Keratinocyte (primary cell): ENCODE measurements at regions not wholly inside any gene's neighbourhood (a gene's known extent, or its start where the extent isn't known, plus 50 kb on each side); places are given as distances from the start of the nearest gene placed in this dataset.

Experiments
- DNase-seq: peaks from one replicate; pipeline ENCODE4 v3.0.0-alpha.2; 2011; ENCODE audit warnings: low read depth, missing footprints, low spot score
- FAIRE-seq: peaks from 2 replicates; lab custom pipeline; 2011; peaks lifted over from hg19 to GRCh38; lab: Jason Lieb, UNC
- H2AFZ ChIP-seq: 2 replicates; pipeline ENCODE4 v1.6.0; 2012; ENCODE audit warnings: low read length, control low read depth, inconsistent platforms; ENCODE audit not compliant: control insufficient read depth
- H3K27ac ChIP-seq: 2 replicates; pipeline ENCODE4 v1.5.1; 2011; ENCODE audit warnings: low read length; ENCODE audit not compliant: control insufficient read depth, insufficient read depth
- H3K27me3 ChIP-seq: 3 replicates; pipeline ENCODE4 v1.6.0; 2011; ENCODE audit warnings: low read length; ENCODE audit not compliant: control insufficient read depth, insufficient read depth; ENCODE audit errors: extremely low read depth
- H3K36me3 ChIP-seq, 2 experiments: 2 replicates in 1 of 2; 3 replicates in 1 of 2; pipeline ENCODE4 v1.5.1; 2011; ENCODE audit warnings: low read length in 2 of 2, mild to moderate bottlenecking in 1 of 2; ENCODE audit not compliant: control insufficient read depth in 2 of 2, insufficient read depth in 2 of 2; ENCODE audit errors: extremely low read depth in 1 of 2
- H3K4me1 ChIP-seq: 3 replicates; pipeline ENCODE4 v1.5.1; 2011; ENCODE audit warnings: low read length; ENCODE audit not compliant: control insufficient read depth, insufficient read depth; ENCODE audit errors: extremely low read depth
- H3K4me2 ChIP-seq: 3 replicates; pipeline ENCODE4 v1.6.0; 2011; ENCODE audit warnings: low read depth, low read length; ENCODE audit not compliant: control insufficient read depth, insufficient read depth; ENCODE audit errors: extremely low read depth
- H3K4me3 ChIP-seq, 3 experiments: fragments of 200-600 bp in 1 of 3; sonication (generic) in 1 of 3; 2 replicates in 2 of 3; 3 replicates in 1 of 3; pipeline ENCODE4 v1.5.1; 2011 to 2016; ENCODE audit warnings: low read length in 3 of 3, mild to moderate bottlenecking in 3 of 3, control low read depth in 2 of 3, inconsistent platforms in 1 of 3, low read depth in 1 of 3, mixed read lengths in 1 of 3, mixed run types in 1 of 3, moderate library complexity in 1 of 3; ENCODE audit not compliant: control insufficient read depth in 2 of 3, insufficient read depth in 2 of 3; ENCODE audit errors: extremely low read depth in 1 of 3
- H3K79me2 ChIP-seq: 2 replicates; pipeline ENCODE4 v1.6.0; 2012; ENCODE audit warnings: low read length; ENCODE audit not compliant: control insufficient read depth, insufficient read depth
- H3K9ac ChIP-seq: 3 replicates; pipeline ENCODE4 v1.6.0; 2011; ENCODE audit warnings: low read length; ENCODE audit not compliant: control insufficient read depth, insufficient read depth; ENCODE audit errors: extremely low read depth
- H3K9me1 ChIP-seq: 3 replicates; pipeline ENCODE4 v1.6.0; 2011; ENCODE audit warnings: low read length; ENCODE audit not compliant: control insufficient read depth, insufficient read depth; ENCODE audit errors: extremely low read depth
- H3K9me3 ChIP-seq: 2 replicates; pipeline ENCODE4 v1.5.1; 2012; ENCODE audit warnings: low read depth, low read length; ENCODE audit not compliant: control insufficient read depth
- H4K20me1 ChIP-seq: 3 replicates; pipeline ENCODE4 v1.6.0; 2011; ENCODE audit warnings: low read length; ENCODE audit not compliant: control insufficient read depth, insufficient read depth; ENCODE audit errors: extremely low read depth
- EZH2 ChIP-seq: IDR thresholded peaks from one replicate; pipeline ENCODE4 v1.6.1; 2012; ENCODE audit warnings: inconsistent platforms, mild to moderate bottlenecking, low read length, moderate library complexity
- dilution Hi-C: fragments of 300-500 bp; cut with MboI; formaldehyde crosslinking; loops from one replicate; pipeline ENCODE4 v1.7.0; 2020; ENCODE audit warnings: low sequenced_read_pairs; ENCODE audit not compliant: extremely low pct_ligation_motif_present
- TF ChIP-seq, protein P1 (sequence below), 3 experiments: IDR thresholded peaks in 1 of 3; conservative IDR thresholded peaks in 1 of 3; optimal IDR thresholded peaks in 1 of 3; 2 replicates in 2 of 3; 3 replicates in 1 of 3; pipeline versions ENCODE3 to v1.5.1; 2011; ENCODE audit warnings: low read length in 3 of 3, mild to moderate bottlenecking in 3 of 3, moderate library complexity in 2 of 3, control low read depth in 1 of 3, inconsistent platforms in 1 of 3; ENCODE audit not compliant: insufficient read depth in 2 of 3; ENCODE audit errors: extremely low read depth in 1 of 3

DNA sequence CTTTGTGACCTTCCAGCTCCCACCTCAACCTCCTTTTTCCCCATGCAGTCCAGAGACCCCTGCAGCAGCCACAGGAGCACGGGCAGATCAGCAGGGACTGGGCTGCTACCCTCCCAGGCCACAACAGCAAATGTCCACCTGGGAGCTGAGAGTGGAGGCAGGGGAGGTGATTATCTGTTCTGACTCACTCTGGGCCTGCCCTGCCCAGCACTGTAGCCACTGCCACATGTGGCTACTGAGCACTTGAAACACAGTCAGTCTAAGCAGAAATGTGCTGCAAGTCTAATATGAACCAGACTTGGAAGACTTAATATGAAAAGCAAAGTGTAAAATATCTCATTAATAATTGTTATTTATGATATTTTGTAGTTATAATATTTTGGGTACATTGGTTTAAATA is 148.9 kb upstream of the VANGL1 start:
- no peak overlapping the region for H3K27ac ChIP-seq
- FAIRE-seq, result no peak

DNA sequence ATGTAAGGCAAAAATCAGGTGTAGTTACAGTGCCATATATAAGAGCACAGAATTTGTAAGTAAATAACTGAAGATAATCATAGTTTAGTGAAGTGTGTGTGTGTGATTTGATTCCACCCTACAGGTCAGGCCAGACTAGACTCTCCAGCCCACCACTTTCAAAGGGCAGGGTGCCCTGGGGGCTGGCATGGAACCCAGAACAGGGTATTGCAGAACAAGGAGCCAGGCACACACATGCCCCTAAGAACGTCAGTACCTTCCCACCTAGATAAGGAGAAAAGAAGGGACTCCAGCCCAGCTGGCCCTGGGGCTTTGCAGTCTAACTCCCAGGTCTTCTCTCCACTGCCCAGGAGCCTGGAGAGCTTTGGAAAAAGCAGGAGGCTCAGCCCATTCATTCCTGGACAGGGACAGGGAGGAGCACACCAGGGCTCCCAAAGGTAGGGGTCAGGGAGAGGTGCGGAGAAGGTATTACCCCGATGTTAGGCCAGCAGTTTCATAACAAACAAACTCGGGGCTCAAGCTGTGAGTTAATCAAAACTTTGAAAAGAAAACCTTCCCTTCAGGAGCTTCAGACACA is 149.7 kb upstream of the VANGL1 start:
- Histone ChIP-seq H2AFZ (peak overlapping the region; percentile 23), H3K9me3 (no peaks in the 10 kb centered on the region), H3K27me3 (no peaks in the 10 kb centered on the region), H3K4me3 (no peak overlapping the region), H3K9me1 (no peaks in the 10 kb centered on the region), H3K4me2 (no peak overlapping the region), H3K9ac (no peak overlapping the region), H3K79me2 (no peaks in the 10 kb centered on the region), H3K27ac (no peak overlapping the region), H3K4me1 (peaks cover 33% of the 10 kb centered on the region), H3K36me3 (no peaks in the 10 kb centered on the region), H4K20me1 (no peaks in the 10 kb centered on the region)
- DNase-seq (no peak), FAIRE-seq (no peak)
- dilution Hi-C loops, result no loop called here
- TF ChIP-seq EZH2, result no peak
- TF ChIP-seq, protein P1, sequence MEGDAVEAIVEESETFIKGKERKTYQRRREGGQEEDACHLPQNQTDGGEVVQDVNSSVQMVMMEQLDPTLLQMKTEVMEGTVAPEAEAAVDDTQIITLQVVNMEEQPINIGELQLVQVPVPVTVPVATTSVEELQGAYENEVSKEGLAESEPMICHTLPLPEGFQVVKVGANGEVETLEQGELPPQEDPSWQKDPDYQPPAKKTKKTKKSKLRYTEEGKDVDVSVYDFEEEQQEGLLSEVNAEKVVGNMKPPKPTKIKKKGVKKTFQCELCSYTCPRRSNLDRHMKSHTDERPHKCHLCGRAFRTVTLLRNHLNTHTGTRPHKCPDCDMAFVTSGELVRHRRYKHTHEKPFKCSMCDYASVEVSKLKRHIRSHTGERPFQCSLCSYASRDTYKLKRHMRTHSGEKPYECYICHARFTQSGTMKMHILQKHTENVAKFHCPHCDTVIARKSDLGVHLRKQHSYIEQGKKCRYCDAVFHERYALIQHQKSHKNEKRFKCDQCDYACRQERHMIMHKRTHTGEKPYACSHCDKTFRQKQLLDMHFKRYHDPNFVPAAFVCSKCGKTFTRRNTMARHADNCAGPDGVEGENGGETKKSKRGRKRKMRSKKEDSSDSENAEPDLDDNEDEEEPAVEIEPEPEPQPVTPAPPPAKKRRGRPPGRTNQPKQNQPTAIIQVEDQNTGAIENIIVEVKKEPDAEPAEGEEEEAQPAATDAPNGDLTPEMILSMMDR (optimal IDR thresholded peaks at IDR 0.05 in 1 of 3, IDR thresholded peaks at IDR 0.05 in 1 of 3, conservative IDR thresholded peaks at IDR 0.05 in 1 of 3; ENCODE audit: extremely low read depth in 1 of 3, insufficient read depth in 2 of 3, low read length in 3 of 3), result no peak

More for the DNA sequence above, 148.9 kb upstream of the VANGL1 start:
- Histone ChIP-seq H3K79me2 (no peaks in the 10 kb centered on the region), H3K36me3 (no peaks in the 10 kb centered on the region), H3K27me3 (no peaks in the 10 kb centered on the region), H3K9ac (no peak overlapping the region), H2AFZ (peak overlapping the region; percentile 23), H4K20me1 (no peaks in the 10 kb centered on the region), H3K4me1 (peaks cover 39% of the 10 kb centered on the region), H3K4me3 (no peak overlapping the region), H3K9me3 (no peaks in the 10 kb centered on the region), H3K4me2 (no peak overlapping the region), H3K9me1 (no peaks in the 10 kb centered on the region)
- dilution Hi-C loops, result no loop called here
- DNase-seq, result no peak
- TF ChIP-seq, protein P1 (optimal IDR thresholded peaks at IDR 0.05 in 1 of 3, IDR thresholded peaks at IDR 0.05 in 1 of 3, conservative IDR thresholded peaks at IDR 0.05 in 1 of 3; ENCODE audit: extremely low read depth in 1 of 3, insufficient read depth in 2 of 3, low read length in 3 of 3), result no peak
